CD14-positive monocyte (primary cell): ENCODE measurements at regions not wholly inside any gene's neighbourhood (a gene's known extent, or its start where the extent isn't known, plus 50 kb on each side); places are given as distances from the start of the nearest gene placed in this dataset.

Source experiments
- DNase-seq, 3 donors: peaks; one replicate each; pipeline ENCODE4 v3.0.0-alpha.2; 2011 to 2022
- H2AFZ ChIP-seq: 2 replicates; pipeline ENCODE4 v1.6.0; 2012; ENCODE audit warnings: mild to moderate bottlenecking, low read depth, low read length, inconsistent platforms; ENCODE audit not compliant: insufficient read depth, poor library complexity, severe bottlenecking
- H3K27ac ChIP-seq, 2 donors: 1 replicate in 1 of 2; 2 replicates in 1 of 2; pipeline ENCODE4 v1.5.1; 2012 to 2013; ENCODE audit warnings: low read length in 2 of 2, control low read depth in 1 of 2, inconsistent platforms in 1 of 2, low read depth in 1 of 2, mild to moderate bottlenecking in 1 of 2
- H3K27me3 ChIP-seq, 2 donors: one replicate each; pipeline versions ENCODE4 v1.6.0 to v1.6.1; 2011 to 2013; ENCODE audit warnings: low read length in 2 of 2; ENCODE audit not compliant: control insufficient read depth in 2 of 2, insufficient read depth in 2 of 2
- H3K36me3 ChIP-seq, 2 donors: replicated peaks in 1 of 2; 1 replicate in 1 of 2; 2 replicates in 1 of 2; pipeline versions ENCODE4 v1.5.1 to v1.6.1; 2012 to 2013; ENCODE audit warnings: low read length in 2 of 2, control low read depth in 1 of 2, inconsistent platforms in 1 of 2, mild to moderate bottlenecking in 1 of 2; ENCODE audit not compliant: insufficient read depth in 2 of 2, control insufficient read depth in 1 of 2
- H3K4me1 ChIP-seq, 2 donors: 1 replicate in 1 of 2; 2 replicates in 1 of 2; pipeline versions ENCODE4 v1.5.1 to v1.6.1; 2012 to 2013; ENCODE audit warnings: low read length in 2 of 2, control low read depth in 1 of 2, inconsistent platforms in 1 of 2, mild to moderate bottlenecking in 1 of 2, moderate library complexity in 1 of 2; ENCODE audit not compliant: insufficient read depth in 2 of 2, control insufficient read depth in 1 of 2
- H3K4me2 ChIP-seq: replicated peaks from 2 replicates; pipeline ENCODE3; 2012; ENCODE audit warnings: low read length, moderate library complexity, mild to moderate bottlenecking; ENCODE audit not compliant: poor library complexity, severe bottlenecking; ENCODE audit errors: extremely low read depth
- H3K4me3 ChIP-seq, 3 experiments: fragments of 200-600 bp in 1 of 3; sonication (generic) in 1 of 3; replicated peaks in 1 of 3; 1 replicate in 2 of 3; 2 replicates in 1 of 3; pipeline ENCODE4 v1.5.1; 2011 to 2013; ENCODE audit warnings: low read length in 3 of 3, mild to moderate bottlenecking in 3 of 3, control low read depth in 2 of 3, low read depth in 2 of 3, inconsistent platforms in 1 of 3, moderate library complexity in 1 of 3
- H3K79me2 ChIP-seq: 2 replicates; pipeline ENCODE4 v1.6.0; 2012; ENCODE audit warnings: mild to moderate bottlenecking, control low read depth, inconsistent platforms, low read length, moderate library complexity; ENCODE audit not compliant: insufficient read depth
- H3K9ac ChIP-seq: 2 replicates; pipeline ENCODE4 v1.6.0; 2017; ENCODE audit warnings: low read length, mild to moderate bottlenecking; ENCODE audit not compliant: insufficient read depth, poor library complexity, severe bottlenecking
- H3K9me3 ChIP-seq, 2 donors: replicated peaks in 1 of 2; 1 replicate in 1 of 2; 2 replicates in 1 of 2; pipeline versions ENCODE4 v1.5.1 to v1.6.1; 2012 to 2013; ENCODE audit warnings: low read length in 2 of 2, control low read depth in 1 of 2; ENCODE audit not compliant: control insufficient read depth in 1 of 2, insufficient read depth in 1 of 2
- H4K20me1 ChIP-seq: 2 replicates; pipeline ENCODE4 v1.6.0; 2012; ENCODE audit warnings: mild to moderate bottlenecking, low read length, control low read depth, moderate library complexity; ENCODE audit not compliant: insufficient read depth
- H3K27ac Mint-ChIP-seq, 7 donors: one replicate each; pipeline ENCODE4 v1.8.0; 2020; ENCODE audit warnings: mild to moderate bottlenecking in 7 of 7, mixed read lengths in 7 of 7, moderate library complexity in 6 of 7, inconsistent platforms in 2 of 7
- H3K27me3 Mint-ChIP-seq, 3 donors: one replicate each; pipeline ENCODE4 v1.8.0; 2021 to 2022; ENCODE audit warnings: low read depth in 3 of 3, mild to moderate bottlenecking in 3 of 3, mixed read lengths in 3 of 3, moderate library complexity in 3 of 3, inconsistent platforms in 1 of 3
- H3K36me3 Mint-ChIP-seq, 2 donors: one replicate each; pipeline ENCODE4 v1.8.0; 2020; ENCODE audit warnings: mixed read lengths in 2 of 2, inconsistent platforms in 1 of 2, mild to moderate bottlenecking in 1 of 2
- H3K4me1 Mint-ChIP-seq: one replicate; pipeline ENCODE4 v1.8.0; 2020; ENCODE audit warnings: mild to moderate bottlenecking, mixed read lengths
- H3K4me3 Mint-ChIP-seq, 2 donors: one replicate each; pipeline ENCODE4 v1.8.0; 2020; ENCODE audit warnings: mild to moderate bottlenecking in 2 of 2, mixed read lengths in 2 of 2, moderate library complexity in 1 of 2
- H3K9me3 Mint-ChIP-seq, 7 donors: one replicate each; pipeline ENCODE4 v1.8.0; 2020 to 2022; ENCODE audit warnings: mixed read lengths in 7 of 7, mild to moderate bottlenecking in 6 of 7, moderate library complexity in 6 of 7, inconsistent platforms in 2 of 7
- WGBS: methylation state at CpG from one replicate; pipeline ENCODE4 v1.1.5; 2013; ENCODE audit warnings: missing lambda C conversion rate; ENCODE audit not compliant: insufficient coverage; 5-methylcytosine and 5-hydroxymethylcytosine counted together
- intact Hi-C, 2 donors: fragments of 100-400 bp; cut with micrococcal nuclease; formaldehyde crosslinking; loops; one replicate each; pipeline versions ENCODE4 v1.15.0 to v1.15.1; 2023
- TF ChIP-seq, protein P1 (sequence below): fragments of 200-600 bp; IDR thresholded peaks from one replicate; pipeline ENCODE4 v1.8.0; 2022; ENCODE audit warnings: antibody characterized with exemption, mild to moderate bottlenecking

DNA sequence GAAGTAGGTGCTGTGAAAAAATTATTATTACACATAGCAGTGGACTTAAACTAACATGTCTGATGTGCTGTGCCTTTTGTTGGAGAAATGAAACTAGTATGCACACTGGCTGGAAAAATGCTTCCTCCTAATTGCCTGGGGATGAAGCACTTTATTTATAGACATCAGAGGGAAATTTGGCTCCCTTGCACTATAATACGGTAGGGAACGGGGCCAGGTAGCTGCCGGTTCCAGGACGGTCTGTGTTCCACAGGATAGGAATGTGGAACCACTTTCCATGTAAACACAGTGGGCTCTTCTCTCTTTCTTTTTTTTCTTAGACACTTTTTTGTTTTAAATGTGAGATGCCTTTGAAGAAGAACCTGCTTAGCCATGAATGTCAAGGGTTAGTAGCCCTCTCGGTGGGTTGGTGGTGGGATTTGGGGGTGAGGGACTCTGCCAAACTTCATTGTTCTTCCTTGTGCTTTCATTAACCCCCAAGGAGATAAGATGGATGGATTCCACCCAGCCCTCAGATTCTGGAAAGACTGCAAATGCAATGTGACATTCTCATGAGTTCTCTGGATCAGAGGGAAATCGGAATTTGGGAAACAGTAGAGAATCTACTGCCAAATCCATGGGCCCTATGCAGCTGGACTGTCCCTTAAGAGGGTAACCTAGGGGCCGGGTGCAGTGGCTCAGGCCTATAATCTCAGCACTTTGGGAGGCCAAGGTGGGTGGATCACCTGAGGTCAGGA is 58.0 kb upstream of the GSC start:
- H3K36me3 Mint-ChIP-seq: no peaks in the 10 kb centered on the region
- Histone ChIP-seq H2AFZ (no peak overlapping the region), H3K79me2 (no peaks in the 10 kb centered on the region), H3K9me3 (peaks cover 0 to 8% of the 10 kb centered on the region in 2 donors), H3K27me3 (no peaks in the 10 kb centered on the region), H4K20me1 (no peaks in the 10 kb centered on the region), H3K27ac (no peak overlapping the region), H3K4me1 (no peaks in the 10 kb centered on the region), H3K9ac (no peak overlapping the region), H3K4me2 (no peak overlapping the region), H3K36me3 (no peaks in the 10 kb centered on the region), H3K4me3 (no peak overlapping the region)
- no peak overlapping the region for H3K27ac Mint-ChIP-seq
- intact Hi-C loops: no loop called here
- 92% methylated on average over 3 of the region's 7 CpGs for WGBS
- H3K9me3 Mint-ChIP-seq: peaks cover 3 to 17% (median 12%) of the 10 kb centered on the region in 7 donors
- H3K4me1 Mint-ChIP-seq: no peaks in the 10 kb centered on the region
- H3K4me3 Mint-ChIP-seq: no peak overlapping the region
- peaks cover 3 to 4% (median 4%) of the 10 kb centered on the region in 3 donors for H3K27me3 Mint-ChIP-seq
- no peak for DNase-seq
- TF ChIP-seq, protein P1, sequence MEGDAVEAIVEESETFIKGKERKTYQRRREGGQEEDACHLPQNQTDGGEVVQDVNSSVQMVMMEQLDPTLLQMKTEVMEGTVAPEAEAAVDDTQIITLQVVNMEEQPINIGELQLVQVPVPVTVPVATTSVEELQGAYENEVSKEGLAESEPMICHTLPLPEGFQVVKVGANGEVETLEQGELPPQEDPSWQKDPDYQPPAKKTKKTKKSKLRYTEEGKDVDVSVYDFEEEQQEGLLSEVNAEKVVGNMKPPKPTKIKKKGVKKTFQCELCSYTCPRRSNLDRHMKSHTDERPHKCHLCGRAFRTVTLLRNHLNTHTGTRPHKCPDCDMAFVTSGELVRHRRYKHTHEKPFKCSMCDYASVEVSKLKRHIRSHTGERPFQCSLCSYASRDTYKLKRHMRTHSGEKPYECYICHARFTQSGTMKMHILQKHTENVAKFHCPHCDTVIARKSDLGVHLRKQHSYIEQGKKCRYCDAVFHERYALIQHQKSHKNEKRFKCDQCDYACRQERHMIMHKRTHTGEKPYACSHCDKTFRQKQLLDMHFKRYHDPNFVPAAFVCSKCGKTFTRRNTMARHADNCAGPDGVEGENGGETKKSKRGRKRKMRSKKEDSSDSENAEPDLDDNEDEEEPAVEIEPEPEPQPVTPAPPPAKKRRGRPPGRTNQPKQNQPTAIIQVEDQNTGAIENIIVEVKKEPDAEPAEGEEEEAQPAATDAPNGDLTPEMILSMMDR: no peak

DNA sequence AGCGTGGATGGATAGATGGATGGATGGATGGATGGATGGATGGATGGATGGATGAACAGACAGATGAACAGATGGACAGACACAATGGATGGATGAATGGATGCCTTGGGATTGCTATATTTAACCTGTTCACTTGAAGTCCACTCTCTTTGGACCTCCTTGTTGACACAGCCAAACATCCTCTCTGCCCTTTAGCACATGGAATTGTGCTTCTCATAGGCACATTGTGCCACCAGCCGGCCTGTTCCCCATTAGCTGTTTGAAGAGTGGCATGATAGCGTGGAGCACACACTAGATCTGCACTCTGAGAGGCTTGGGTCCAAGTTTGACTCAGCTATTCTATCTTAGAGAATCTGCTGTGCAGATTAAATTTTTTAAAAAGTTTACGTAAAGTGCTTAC is 56.9 kb upstream of the GSC start:
- Mint-ChIP-seq H3K4me1 (no peaks in the 10 kb centered on the region), H3K9me3 (peaks cover 3 to 18% (median 12%) of the 10 kb centered on the region in 7 donors), H3K36me3 (no peaks in the 10 kb centered on the region), H3K27me3 (peaks cover under 1 to 4% (median 2%) of the 10 kb centered on the region in 3 donors), H3K27ac (no peak overlapping the region), H3K4me3 (no peak overlapping the region)
- TF ChIP-seq, protein P1: no peak
- Histone ChIP-seq H2AFZ (no peak overlapping the region), H3K79me2 (no peaks in the 10 kb centered on the region), H3K9ac (no peak overlapping the region), H3K4me2 (no peak overlapping the region), H4K20me1 (no peaks in the 10 kb centered on the region), H3K9me3 (peaks cover 0 to 8% of the 10 kb centered on the region in 2 donors), H3K36me3 (no peaks in the 10 kb centered on the region), H3K27ac (no peak overlapping the region), H3K27me3 (no peaks in the 10 kb centered on the region), H3K4me1 (no peaks in the 10 kb centered on the region), H3K4me3 (no peak overlapping the region)
- DNase-seq: no peak
- intact Hi-C loops: no loop called here
- WGBS: 89% methylated on average over 4 of the region's 4 CpGs
